IMR-90 (cell line): ENCODE measurements at regions not wholly inside any gene's neighbourhood (a gene's known extent, or its start where the extent isn't known, plus 50 kb on each side); places are given as distances from the start of the nearest gene placed in this dataset.

Experiments used
- ATAC-seq: fragments of 200-7000 bp; cut with Tn5 transposase; 2 replicates; pipeline ENCODE4 v1.9.1; 2020; ENCODE audit warnings: low read depth, mild to moderate bottlenecking, moderate library complexity
- BruUV-seq: library from RNA; stranded (reverse); fragments of 400-500 nt; replicated peaks from 2 replicates; lab custom pipeline; 2021; lab: Mats Ljungman, UMichigan
- CTCF ChIA-PET: fragments of 300-600 bp; formaldehyde crosslinking; extraction: SDS; loops from one replicate; lab custom pipeline; 2021; ENCODE audit warnings: antibody characterized with exemption; lab: Yijun Ruan, JAX
- POLR2A ChIA-PET: fragments of 300-600 bp; sonication (Branson Sonifier 250); formaldehyde crosslinking; loops from one replicate; lab custom pipeline; 2022; ENCODE audit warnings: antibody characterized with exemption; ENCODE audit not compliant: unreplicated experiment; lab: Charles Lee
- DNase-seq: peaks from one replicate; pipeline ENCODE4 v3.0.0; 2013
- H2AFZ ChIP-seq: replicated peaks from 2 replicates; pipeline ENCODE3; 2013; ENCODE audit warnings: low read length, mild to moderate bottlenecking; ENCODE audit not compliant: poor library complexity
- H2AK5ac ChIP-seq: 2 replicates; pipeline ENCODE4 v1.6.1; 2013; ENCODE audit warnings: low read depth, low read length, inconsistent platforms
- H2AK9ac ChIP-seq: replicated peaks from 2 replicates; pipeline ENCODE3; 2013; ENCODE audit warnings: mild to moderate bottlenecking, low read depth, low read length, moderate library complexity; ENCODE audit not compliant: poor library complexity
- H2BK120ac ChIP-seq: 2 replicates; pipeline ENCODE4 v1.6.1; 2013; ENCODE audit warnings: low read depth, low read length, inconsistent platforms
- H2BK15ac ChIP-seq: 3 replicates; pipeline ENCODE4 v1.6.1; 2013; ENCODE audit warnings: low read depth, low read length, inconsistent platforms
- H2BK20ac ChIP-seq: 2 replicates; pipeline ENCODE4 v1.6.1; 2013; ENCODE audit warnings: low read depth, mild to moderate bottlenecking, inconsistent platforms, low read length, moderate library complexity
- H2BK5ac ChIP-seq: 2 replicates; pipeline ENCODE4 v1.6.1; 2013; ENCODE audit warnings: mild to moderate bottlenecking, low read depth, low read length, inconsistent platforms; ENCODE audit not compliant: poor library complexity, severe bottlenecking
- H3K14ac ChIP-seq: replicated peaks from 2 replicates; pipeline ENCODE4 v1.6.1; 2013; ENCODE audit warnings: low read depth, low read length, inconsistent platforms
- H3K18ac ChIP-seq: 2 replicates; pipeline ENCODE4 v1.6.1; 2013; ENCODE audit warnings: low read depth, low read length, control low read depth
- H3K23ac ChIP-seq: 2 replicates; pipeline ENCODE4 v1.6.1; 2013; ENCODE audit warnings: low read depth, low read length, inconsistent platforms
- H3K27ac ChIP-seq: 2 replicates; pipeline ENCODE4 v1.5.1; 2013; ENCODE audit warnings: mild to moderate bottlenecking, control low read depth, low read length; ENCODE audit not compliant: insufficient read depth
- H3K27me3 ChIP-seq: 2 replicates; pipeline ENCODE4 v1.6.1; 2013; ENCODE audit warnings: low read length; ENCODE audit not compliant: control insufficient read depth, insufficient read depth
- H3K36me3 ChIP-seq: 2 replicates; pipeline ENCODE4 v1.6.1; 2013; ENCODE audit warnings: low read length, mixed read lengths; ENCODE audit not compliant: control insufficient read depth, insufficient read depth
- H3K4ac ChIP-seq: 2 replicates; pipeline ENCODE4 v1.6.1; 2013; ENCODE audit warnings: low read depth, low read length, inconsistent platforms
- H3K4me1 ChIP-seq: 2 replicates; pipeline ENCODE4 v1.6.1; 2013; ENCODE audit warnings: low read length, mixed read lengths; ENCODE audit not compliant: control insufficient read depth, insufficient read depth
- H3K4me2 ChIP-seq: 2 replicates; pipeline ENCODE4 v1.6.1; 2013; ENCODE audit warnings: low read depth, mild to moderate bottlenecking, control low read depth, low read length, moderate library complexity
- H3K4me3 ChIP-seq: 2 replicates; pipeline ENCODE4 v1.5.1; 2013; ENCODE audit warnings: low read depth, mild to moderate bottlenecking, control low read depth, low read length, moderate library complexity; ENCODE audit not compliant: insufficient read depth
- H3K56ac ChIP-seq: 2 replicates; pipeline ENCODE4 v1.6.1; 2013; ENCODE audit warnings: low read length, inconsistent platforms; ENCODE audit not compliant: insufficient read depth; ENCODE audit errors: extremely low read depth
- H3K79me1 ChIP-seq, 2 experiments: 2 replicates each; pipeline ENCODE4 v1.6.1; 2013; ENCODE audit warnings: low read length in 2 of 2, inconsistent platforms in 1 of 2, low read depth in 1 of 2
- H3K9ac ChIP-seq: 2 replicates; pipeline ENCODE4 v1.6.1; 2013; ENCODE audit warnings: low read depth, low read length, control low read depth
- H3K9me1 ChIP-seq: 2 replicates; pipeline ENCODE4 v1.6.1; 2013; ENCODE audit warnings: low read length, inconsistent platforms; ENCODE audit not compliant: insufficient read depth
- H3K9me3 ChIP-seq: 2 replicates; pipeline ENCODE4 v1.6.1; 2013; ENCODE audit warnings: low read length; ENCODE audit not compliant: control insufficient read depth, insufficient read depth
- H4K20me1 ChIP-seq: 2 replicates; pipeline ENCODE4 v1.6.1; 2013; ENCODE audit warnings: low read length, inconsistent platforms; ENCODE audit not compliant: insufficient read depth
- H4K5ac ChIP-seq: 2 replicates; pipeline ENCODE4 v1.6.1; 2013; ENCODE audit warnings: mild to moderate bottlenecking, low read depth, low read length, control low read depth
- H4K8ac ChIP-seq, 2 experiments: 2 replicates each; pipeline ENCODE4 v1.6.1; 2013; ENCODE audit warnings: low read depth in 2 of 2, low read length in 2 of 2, control low read depth in 1 of 2, inconsistent platforms in 1 of 2
- H4K91ac ChIP-seq: 2 replicates; pipeline ENCODE4 v1.6.1; 2013; ENCODE audit warnings: low read depth, low read length, inconsistent platforms; ENCODE audit not compliant: insufficient read depth
- BHLHE40 ChIP-seq: fragments of 150-350 bp; IDR thresholded peaks from 2 replicates; pipeline ENCODE4 v1.6.1; 2016; ENCODE audit warnings: mild to moderate bottlenecking, low read depth, low read length
- CEBPB ChIP-seq: IDR thresholded peaks from 2 replicates; pipeline ENCODE4 v1.6.1; 2012; ENCODE audit warnings: low read depth, low read length, improper control_type of control experiment
- CHD1 ChIP-seq: IDR thresholded peaks from 2 replicates; pipeline ENCODE4 v1.6.1; 2012; ENCODE audit warnings: low read depth, low read length, improper control_type of control experiment
- CTCF ChIP-seq: conservative IDR thresholded peaks from 2 replicates; pipeline ENCODE4 v1.5.1; 2012; ENCODE audit warnings: mild to moderate bottlenecking, low read depth, low read length, improper control_type of control experiment
- ELK1 ChIP-seq: fragments of 150-350 bp; IDR thresholded peaks from 2 replicates; pipeline ENCODE4 v1.6.1; 2016; ENCODE audit warnings: low read depth, mild to moderate bottlenecking, low read length, moderate library complexity, borderline replicate concordance
- FOS ChIP-seq: fragments of 150-350 bp; IDR thresholded peaks from 2 replicates; pipeline ENCODE4 v1.6.1; 2016; ENCODE audit warnings: low read depth, low read length
- MAFK ChIP-seq: IDR thresholded peaks from 2 replicates; pipeline ENCODE4 v1.6.1; 2012; ENCODE audit warnings: low read depth, low read length, improper control_type of control experiment
- MAZ ChIP-seq: IDR thresholded peaks from 2 replicates; pipeline ENCODE4 v1.6.1; 2012; ENCODE audit warnings: low read depth, mild to moderate bottlenecking, low read length, improper control_type of control experiment, moderate library complexity, borderline replicate concordance
- MXI1 ChIP-seq: IDR thresholded peaks from 2 replicates; pipeline ENCODE4 v1.6.1; 2012; ENCODE audit warnings: low read depth, mild to moderate bottlenecking, low read length, moderate library complexity, borderline replicate concordance
- NFE2L2 ChIP-seq: fragments of 150-350 bp; IDR thresholded peaks from 2 replicates; pipeline ENCODE4 v1.6.1; 2016; ENCODE audit warnings: low read depth, mild to moderate bottlenecking, low read length
- POLR2A ChIP-seq: IDR thresholded peaks from 2 replicates; pipeline ENCODE4 v1.6.1; 2012; ENCODE audit warnings: mild to moderate bottlenecking, low read depth, low read length
- RAD21 ChIP-seq: IDR thresholded peaks from 2 replicates; pipeline ENCODE4 v1.6.1; 2012; ENCODE audit warnings: low read length, improper control_type of control experiment
- RCOR1 ChIP-seq: IDR thresholded peaks from 2 replicates; pipeline ENCODE4 v1.6.1; 2012; ENCODE audit warnings: mild to moderate bottlenecking, low read length, improper control_type of control experiment; ENCODE audit not compliant: insufficient replicate concordance
- RFX5 ChIP-seq: IDR thresholded peaks from 2 replicates; pipeline ENCODE4 v1.8.0; 2012; ENCODE audit warnings: low read depth, mild to moderate bottlenecking, low read length, moderate library complexity
- SMC3 ChIP-seq: fragments of 150-350 bp; IDR thresholded peaks from 2 replicates; pipeline ENCODE4 v1.6.1; 2016; ENCODE audit warnings: low read depth, mild to moderate bottlenecking, antibody characterized with exemption, low read length, moderate library complexity
- USF2 ChIP-seq: fragments of 150-350 bp; IDR thresholded peaks from 2 replicates; pipeline ENCODE4 v1.6.1; 2017; ENCODE audit warnings: mild to moderate bottlenecking, antibody characterized with exemption, low read length, low read depth
- WGBS, 2 experiments: methylation state at CpG; one replicate each; pipeline versions ENCODE4 v1.1.5 to v1.1.7; 2013; ENCODE audit warnings: missing lambda C conversion rate in 2 of 2; ENCODE audit not compliant: insufficient read length in 1 of 2; ENCODE audit errors: extremely low coverage in 2 of 2; 5-methylcytosine and 5-hydroxymethylcytosine counted together
- dilution Hi-C: fragments of 300-500 bp; cut with HindIII; formaldehyde crosslinking; loops from one replicate; pipeline ENCODE4 v1.14.3; 2018; ENCODE audit warnings: low sequenced_read_pairs; ENCODE audit not compliant: unreplicated experiment
- in situ Hi-C: fragments of 300-500 bp; cut with MboI; formaldehyde crosslinking; loops from 3 replicates; pipeline ENCODE4 v1.14.3; 2019; ENCODE audit warnings: low sequenced_read_pairs, inconsistent platforms, mixed read lengths
- intact Hi-C: fragments of 100-400 bp; cut with micrococcal nuclease; formaldehyde crosslinking; loops from 2 replicates; pipeline ENCODE4 v1.10.0; 2022

- Histone ChIP-seq H3K36me3 (no peaks in the 10 kb centered on the region), H3K79me1 (no peaks in the 10 kb centered on the region), H2AK9ac (no peak overlapping the region), H3K18ac (no peak overlapping the region), H2BK5ac (peak overlapping the region; percentile 40), H3K9me1 (no peaks in the 10 kb centered on the region), H4K8ac (peak overlapping the region; percentile 5 to 30; a peak in 2 of 4 replicates), H3K4me3 (no peak overlapping the region), H2BK15ac (peak overlapping the region; percentile 53; the same call in 1 of the 3 replicates), H3K27ac (no peak overlapping the region), H3K14ac (peak overlapping the region; percentile 75), H2AFZ (no peak overlapping the region), H3K4me1 (peaks cover 6% of the 10 kb centered on the region; the same call in 1 of the 2 replicates), H3K4ac (peak overlapping the region; percentile 67), H4K20me1 (no peaks in the 10 kb centered on the region), H3K9me3 (peaks cover 12% of the 10 kb centered on the region), H3K27me3 (no peaks in the 10 kb centered on the region), H4K91ac (peak overlapping the region; percentile 48), H4K5ac (no peak overlapping the region), H2BK20ac (peak overlapping the region; percentile 61; the same call in 1 of the 2 replicates), H2AK5ac (peak overlapping the region; percentile 78), H2BK120ac (peak overlapping the region; percentile 62), H3K56ac (peak overlapping the region; percentile 29; the same call in 1 of the 2 replicates), H3K4me2 (no peak overlapping the region), H3K9ac (no peak overlapping the region), H3K23ac (no peak overlapping the region)
- no TSS peak for BruUV-seq
- in situ Hi-C loops = no loop called here
- dilution Hi-C loops = no loop called here
- ATAC-seq (no peak), DNase-seq (peak; percentile 22)
- intact Hi-C loops = no loop called here
- no CpG with 5 or more reads among the region's 4 CpGs for WGBS, 2 experiments
- TF ChIP-seq POLR2A (no peak), MXI1 (no peak), RCOR1 (no peak), ELK1 (no peak), RFX5 (no peak), NFE2L2 (no peak), RAD21 (no peak), SMC3 (no peak), CTCF (no peak), MAFK (no peak), CEBPB (no peak), MAZ (no peak), CHD1 (no peak), USF2 (no peak), BHLHE40 (no peak), FOS (no peak)
- POLR2A ChIA-PET = no interaction called here
- CTCF ChIA-PET = interaction anchor here (1.0 kb wide), 1 partner anchor 142 kb away, joined by 4 read pairs; no protein-coding TSS in a partner anchor
Measured at GRCh38 chr1:193325771-193326170, 139.4 kb upstream of the B3GALT2 start.
